AG08396 (cell line): ENCODE measurements at regions not wholly inside any gene's neighbourhood (a gene's known extent, or its start where the extent isn't known, plus 50 kb on each side); places are given as distances from the start of the nearest gene placed in this dataset.
A peak's percentile ranks its signal among the peaks of the same experiment; 100 is the strongest.
"Not testable (repeated sequence)": the region's sequence is repeated elsewhere in the genome, so short reads cannot be mapped to it uniquely, and the experiment has no call there.

Experiments
- DNase-seq: peaks from one replicate; pipeline ENCODE4 v3.0.0; 2012; ENCODE audit warnings: low spot score, mixed read lengths

DNA sequence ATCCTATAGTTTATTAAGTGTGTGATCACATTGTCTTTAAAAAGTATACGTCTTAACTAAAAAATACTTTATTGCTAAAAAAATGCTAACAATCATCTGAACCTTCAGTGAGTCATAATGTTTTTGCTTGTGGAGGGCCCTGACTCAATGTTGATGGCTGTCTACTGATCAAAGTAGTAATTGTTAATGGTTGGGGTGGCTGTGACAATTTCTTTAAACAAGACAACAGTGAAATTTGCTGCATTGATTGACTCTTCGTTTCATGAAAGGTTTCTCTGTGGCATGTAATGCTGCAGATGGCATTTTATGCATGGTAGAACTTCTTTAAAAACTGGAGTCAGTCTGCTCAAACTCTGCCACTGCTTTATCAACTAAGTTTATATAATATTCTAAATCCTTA is 101.4 kb upstream of the IL15 start:
- no peak for DNase-seq

DNA sequence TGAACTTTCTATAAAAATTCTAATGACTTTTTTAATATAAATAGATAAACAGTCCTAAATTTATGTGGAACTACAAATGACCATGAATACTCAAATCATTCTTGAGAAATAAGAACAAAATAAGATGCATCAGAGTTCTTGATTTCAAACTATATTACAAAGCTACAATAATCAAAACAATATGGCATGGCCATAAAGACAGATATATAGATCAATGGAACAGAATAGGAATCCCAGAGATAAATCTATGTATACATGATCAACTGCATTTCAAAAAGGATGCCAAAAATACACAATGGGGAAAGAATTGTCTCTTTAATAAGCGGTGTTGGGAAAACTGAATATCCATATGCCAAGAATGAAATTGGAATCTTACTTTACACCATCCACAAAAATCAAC is 98.4 kb upstream of the IL15 start:
- no peak for DNase-seq

- no peak for DNase-seq
Observed at GRCh38 chr4:141540643-141541042, 95.7 kb upstream of the IL15 start.

DNA sequence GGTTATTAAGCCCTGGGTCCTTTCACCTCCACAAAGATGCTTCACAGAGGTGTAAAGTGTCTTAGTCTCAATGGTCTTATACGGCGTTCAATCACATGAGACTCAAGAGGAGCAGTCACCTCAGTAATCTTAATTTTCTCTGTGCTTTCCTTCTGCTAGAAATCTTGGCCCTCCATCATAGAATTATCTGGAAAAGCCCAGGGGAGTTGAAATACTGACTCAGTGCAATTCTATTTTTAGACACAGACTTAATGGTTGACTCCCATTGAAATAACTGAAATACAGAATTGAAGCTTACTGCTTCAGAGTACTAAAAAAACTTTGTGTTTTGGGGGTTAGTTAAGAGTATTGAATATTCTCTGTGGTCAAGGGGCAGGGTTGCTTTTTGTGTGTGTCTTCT is 94.5 kb upstream of the IL15 start:
- no peak for DNase-seq

DNA sequence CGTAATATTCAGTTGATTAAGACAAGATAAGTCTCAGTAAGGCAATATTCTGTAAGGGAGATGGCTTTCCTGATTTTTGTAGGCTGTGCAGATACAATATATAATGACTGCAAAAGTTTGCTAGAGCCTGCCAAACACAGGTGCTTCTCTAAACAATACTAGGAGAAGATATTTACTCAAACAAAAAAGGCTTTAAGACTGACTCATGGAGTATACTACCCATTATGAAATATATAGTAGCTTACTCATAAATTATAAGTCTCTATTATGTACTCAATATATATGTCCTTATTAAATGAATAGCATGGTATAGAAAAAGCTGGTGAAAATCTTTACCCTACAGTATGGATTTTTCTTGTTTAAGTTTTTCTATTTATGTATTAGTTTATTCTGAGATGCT is 93.2 kb upstream of the IL15 start:
- DNase-seq = no peak

- DNase-seq = no peak
Observed at GRCh38 chr4:141543706-141544105, 92.7 kb upstream of the IL15 start.

DNA sequence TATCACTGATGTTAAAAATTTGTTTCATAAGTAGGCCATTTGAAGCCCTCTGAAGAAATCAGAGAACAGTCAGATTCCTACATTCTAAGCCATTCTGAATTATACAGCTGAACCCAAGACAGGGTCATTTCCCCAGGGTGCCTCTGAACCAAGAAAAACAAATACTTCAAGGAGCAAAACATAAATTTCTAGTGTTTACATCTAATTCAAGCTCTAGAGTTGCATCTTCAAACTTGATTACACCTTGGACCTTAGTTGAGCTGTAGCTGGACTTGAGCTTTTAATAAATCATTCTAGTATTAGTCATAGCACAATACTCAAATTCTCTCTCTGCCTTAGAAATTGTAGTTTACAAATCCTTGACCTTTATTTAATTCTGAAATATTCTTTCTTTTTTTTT is 87.6 kb upstream of the IL15 start:
- DNase-seq = peak; percentile 12

- DNase-seq = no peak
Observed at GRCh38 chr4:141560056-141560455, 76.3 kb upstream of the IL15 start.

DNA sequence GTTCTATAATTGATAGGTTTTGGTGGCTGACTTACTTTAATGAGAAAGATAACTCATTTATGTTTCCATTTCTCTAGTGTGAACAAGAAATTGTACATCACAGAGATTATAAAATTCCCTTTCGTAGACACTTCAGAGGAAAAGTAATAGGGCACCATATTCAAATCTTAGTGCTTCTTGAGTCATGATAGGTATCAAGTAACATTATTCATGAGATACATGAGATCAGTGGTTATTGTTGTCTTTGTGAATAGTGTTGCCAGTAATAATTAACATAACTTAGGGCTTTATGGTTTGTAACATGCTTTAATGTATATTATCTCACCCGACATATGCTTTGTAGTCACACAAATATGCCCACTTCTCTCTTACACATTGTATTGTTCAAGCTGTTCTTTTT is 73.7 kb upstream of the IL15 start:
- DNase-seq = no peak

GRCh38 chr4:141563723-141564122 is 72.7 kb upstream of the IL15 start:
- DNase-seq = no peak

GRCh38 chr4:141564961-141565360 is 71.4 kb upstream of the IL15 start:
- DNase-seq = not testable (repeated sequence)

- DNase-seq = no peak
Observed at GRCh38 chr4:141565379-141566089, 70.8 kb upstream of the IL15 start.

GRCh38 chr4:141567326-141567915 is 69.0 kb upstream of the IL15 start:
- DNase-seq = no peak

DNA sequence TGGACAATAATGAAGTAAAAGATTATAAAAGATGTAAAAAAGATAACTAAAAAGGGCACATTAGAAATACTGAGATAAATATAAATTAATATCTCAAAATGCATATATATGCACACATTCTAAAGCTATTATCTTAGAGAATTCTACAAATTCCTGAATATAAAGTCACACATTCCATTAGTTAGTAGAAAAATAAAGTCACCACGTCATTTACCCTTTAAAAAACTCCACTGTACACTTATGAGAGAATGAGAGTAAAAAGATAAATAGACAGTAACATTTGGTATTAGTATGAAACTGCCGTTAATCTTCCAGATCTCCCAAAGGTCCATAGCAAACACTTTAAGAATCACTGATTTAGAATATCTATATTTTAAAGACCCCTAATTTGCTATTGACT is 67.2 kb upstream of the IL15 start:
- DNase-seq = no peak

DNA sequence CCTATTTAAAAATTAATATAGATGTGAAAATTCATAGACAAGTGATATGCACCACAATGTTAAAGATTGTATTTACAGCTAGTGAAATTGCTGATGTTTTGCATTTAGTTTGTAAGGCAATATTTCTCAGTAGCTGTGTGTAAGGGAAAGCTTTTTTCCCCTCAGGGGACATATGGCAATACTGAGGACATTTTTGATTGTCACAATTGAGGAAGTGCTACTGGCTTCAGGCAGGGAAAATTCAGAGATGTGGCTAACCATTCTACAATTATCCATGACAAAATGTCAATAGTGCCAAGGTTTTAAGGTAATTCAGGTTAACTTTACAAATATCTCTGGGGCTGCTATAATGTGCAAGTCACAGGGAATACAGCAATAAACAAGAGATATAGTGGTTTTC is 66.1 kb upstream of the IL15 start:
- no peak for DNase-seq

GRCh38 chr4:141571362-141571761 is 65.0 kb upstream of the IL15 start:
- DNase-seq = no peak

DNA sequence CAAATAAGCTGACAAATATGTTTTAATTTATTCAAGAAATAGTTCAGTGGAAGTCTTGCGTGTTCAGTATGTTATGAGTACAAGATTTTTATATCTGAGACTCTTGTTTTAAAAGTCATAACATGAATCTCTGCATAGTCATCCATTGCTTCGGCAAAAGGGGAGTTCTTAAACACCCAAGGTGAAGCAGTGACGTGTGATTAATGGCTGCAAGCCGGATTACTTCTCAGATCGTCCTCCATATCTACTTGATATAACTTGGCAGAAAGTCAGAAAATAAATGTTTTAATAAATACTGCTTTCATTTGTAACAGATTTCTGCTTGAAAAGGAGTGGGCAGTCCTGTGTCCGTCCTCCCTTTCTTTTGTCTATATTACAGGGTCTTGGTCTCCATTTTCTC is 64.6 kb upstream of the IL15 start:
- DNase-seq = no peak

GRCh38 chr4:141573678-141574077 is 62.7 kb upstream of the IL15 start:
- no peak for DNase-seq

DNA sequence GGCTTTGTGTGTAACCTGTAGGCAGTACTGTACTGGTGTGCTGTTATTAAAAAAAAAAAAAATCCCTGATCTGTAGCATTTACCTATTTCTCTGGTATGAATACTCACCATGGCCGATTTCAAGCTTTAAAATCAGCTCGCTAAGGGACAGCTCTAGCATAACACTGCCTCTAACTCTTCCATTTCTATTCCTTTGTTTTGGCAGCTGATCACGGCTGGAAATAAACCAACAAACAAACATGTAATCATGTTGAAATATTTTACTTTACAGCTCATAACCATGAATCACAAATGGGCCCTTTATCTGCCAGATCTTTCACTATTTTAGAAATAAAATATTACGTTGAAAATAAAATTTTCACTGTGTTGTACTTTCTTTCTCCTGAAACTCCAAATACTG is 60.5 kb upstream of the IL15 start:
- DNase-seq = no peak

DNA sequence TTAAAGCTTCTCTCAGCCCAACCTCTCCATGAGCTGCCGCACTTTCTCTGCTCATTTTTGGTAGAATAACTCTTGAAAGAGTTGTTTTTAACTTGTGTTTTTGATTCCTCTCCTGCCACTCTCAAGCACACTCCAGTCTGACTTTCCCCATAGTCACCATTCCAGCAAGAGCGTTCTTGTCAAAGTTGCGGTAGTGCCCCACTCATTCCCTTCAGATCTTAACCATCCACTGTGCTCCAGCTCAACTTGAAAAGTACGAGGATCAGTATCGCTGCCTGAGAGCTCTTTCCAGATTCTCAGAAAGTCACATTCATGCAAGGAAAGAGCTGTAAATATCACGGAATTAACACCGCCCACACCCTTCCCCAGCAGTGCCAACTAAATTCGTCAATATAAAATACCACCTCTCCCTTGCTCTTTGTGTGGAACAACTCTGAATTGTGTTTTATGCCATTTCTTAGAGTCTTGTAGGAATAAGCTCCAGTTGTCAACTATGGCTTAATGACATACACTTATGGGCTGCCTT is 59.7 kb upstream of the IL15 start:
- DNase-seq = no peak

GRCh38 chr4:141578451-141578850 is 57.9 kb upstream of the IL15 start:
- no peak for DNase-seq

DNA sequence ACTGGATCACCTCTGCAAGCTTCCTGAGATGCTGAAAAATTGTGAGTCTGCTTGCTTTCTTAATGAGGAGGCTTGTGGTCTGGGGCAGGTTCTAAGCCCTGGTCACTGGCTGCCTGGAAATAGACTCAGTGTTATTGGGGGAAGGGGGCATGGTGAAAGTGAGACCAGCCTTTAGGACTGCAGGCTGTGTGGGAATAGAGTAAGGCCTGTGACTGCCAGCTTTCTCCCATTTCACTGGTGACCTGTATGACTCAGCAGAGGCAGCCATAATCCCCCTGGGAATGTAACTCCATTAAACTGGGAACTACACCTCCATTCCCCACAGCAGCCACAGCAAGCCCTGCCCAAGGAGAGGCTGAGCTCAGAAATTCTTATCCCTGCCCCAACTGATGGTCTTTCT is 55.9 kb upstream of the IL15 start:
- no peak for DNase-seq
